Fibroblast of upper back skin (primary cell): ENCODE measurements at regions not wholly inside any gene's neighbourhood (a gene's known extent, or its start where the extent isn't known, plus 50 kb on each side); places are given as distances from the start of the nearest gene placed in this dataset.
A peak's percentile ranks its signal among the peaks of the same experiment; 100 is the strongest.

Experiments used
- DNase-seq: peaks from one replicate; pipeline ENCODE4 v3.0.0-alpha.2; 2013

- DNase-seq, result no peak
These were observed 321.8 kb upstream of the NFE2L3 start for GRCh38 chr7:25830215-25830614.

- DNase-seq, result no peak
These were observed 320.8 kb upstream of the NFE2L3 start for GRCh38 chr7:25831062-25831691.

- DNase-seq, result no peak
These were observed 320.1 kb upstream of the NFE2L3 start for GRCh38 chr7:25831831-25832411.

- no peak for DNase-seq
These were observed 319.5 kb upstream of the NFE2L3 start for GRCh38 chr7:25832456-25832855.

GRCh38 chr7:25832929-25833328 is 319.1 kb upstream of the NFE2L3 start:
- no peak for DNase-seq

GRCh38 chr7:25834050-25834449 is 317.9 kb upstream of the NFE2L3 start:
- DNase-seq, result no peak

GRCh38 chr7:25835197-25835596 is 316.8 kb upstream of the NFE2L3 start:
- DNase-seq, result peak; percentile 84

- DNase-seq, result no peak
These were observed 312.8 kb upstream of the NFE2L3 start for GRCh38 chr7:25839084-25839769.

GRCh38 chr7:25840209-25840792 is 311.7 kb upstream of the NFE2L3 start:
- no peak for DNase-seq

GRCh38 chr7:25841575-25841974 is 310.4 kb upstream of the NFE2L3 start:
- DNase-seq, result no peak

GRCh38 chr7:25842201-25842733 is 309.7 kb upstream of the NFE2L3 start:
- no peak for DNase-seq

- no peak for DNase-seq
These were observed 308.5 kb upstream of the NFE2L3 start for GRCh38 chr7:25843467-25843866.

GRCh38 chr7:25844102-25844870 is 307.7 kb upstream of the NFE2L3 start:
- peak; percentile 87 for DNase-seq

GRCh38 chr7:25845464-25845863 is 306.5 kb upstream of the NFE2L3 start:
- DNase-seq, result no peak

- peak; percentile 95 for DNase-seq
These were observed 305.3 kb upstream of the NFE2L3 start for GRCh38 chr7:25846722-25847121.

GRCh38 chr7:25847336-25848070 is 304.5 kb upstream of the NFE2L3 start:
- peak; percentile 67 for DNase-seq

GRCh38 chr7:25849500-25850184 is 302.4 kb upstream of the NFE2L3 start:
- DNase-seq, result peak; percentile 82

- no peak for DNase-seq
These were observed 301.8 kb upstream of the NFE2L3 start for GRCh38 chr7:25850216-25850615.

- no peak for DNase-seq
These were observed 301.3 kb upstream of the NFE2L3 start for GRCh38 chr7:25850735-25851134.

- peak; percentile 82 for DNase-seq
These were observed 300.4 kb upstream of the NFE2L3 start for GRCh38 chr7:25851332-25852210.
